T-cell (primary cell): ENCODE measurements at regions not wholly inside any gene's neighbourhood (a gene's known extent, or its start where the extent isn't known, plus 50 kb on each side); places are given as distances from the start of the nearest gene placed in this dataset.

Experiments used
- ATAC-seq, 4 experiments: fragments of 200-7000 bp in 3 of 4; fragments of 150-1000 bp in 1 of 4; cut with Tn5 transposase; replicated peaks in 1 of 4; 1 replicate in 3 of 4; 2 replicates in 1 of 4; pipeline ENCODE4 v1.10.0; 2021; ENCODE audit warnings: moderate library complexity in 3 of 4, mild to moderate bottlenecking in 2 of 4, moderate number of reproducible peaks in 1 of 4
- CTCF ChIA-PET, 2 donors: fragments of 300-600 bp; sonication (Branson Sonifier 250); formaldehyde crosslinking; loops; one replicate each; lab custom pipeline; 2022; ENCODE audit warnings: antibody characterized with exemption in 2 of 2; lab: Charles Lee
- POLR2A ChIA-PET, 2 donors: fragments of 300-600 bp; sonication (Branson Sonifier 250); formaldehyde crosslinking; loops; one replicate each; lab custom pipeline; 2022; ENCODE audit warnings: antibody characterized with exemption in 2 of 2; lab: Charles Lee
- DNase-seq, 35 experiments: peaks; one replicate each; pipeline versions ENCODE4 v3.0.0 to v3.0.0-alpha.2; 2013 to 2023
- H3K27ac ChIP-seq: one replicate; pipeline ENCODE4 v1.5.1; 2013; ENCODE audit warnings: low read length
- H3K27me3 ChIP-seq, 2 experiments: replicated peaks in 1 of 2; 1 replicate in 1 of 2; 2 replicates in 1 of 2; pipeline versions ENCODE4 v1.6.1 to v1.7.0; 2013; ENCODE audit warnings: low read length in 1 of 2, mixed read lengths in 1 of 2; ENCODE audit not compliant: control insufficient read depth in 2 of 2, insufficient read depth in 2 of 2; ENCODE audit errors: extremely low read depth in 1 of 2
- H3K36me3 ChIP-seq, 2 donors: 1 replicate in 1 of 2; 2 replicates in 1 of 2; pipeline versions ENCODE4 v1.6.1 to v1.7.0; 2013; ENCODE audit warnings: low read length in 1 of 2; ENCODE audit not compliant: control insufficient read depth in 2 of 2, insufficient read depth in 1 of 2; ENCODE audit errors: extremely low read depth in 1 of 2
- H3K4me1 ChIP-seq, 2 experiments: 1 replicate in 1 of 2; 2 replicates in 1 of 2; pipeline versions ENCODE4 v1.6.1 to v1.7.0; 2013; ENCODE audit warnings: low read length in 2 of 2, mixed read lengths in 1 of 2; ENCODE audit not compliant: insufficient read depth in 2 of 2, control insufficient read depth in 1 of 2; ENCODE audit errors: extremely low read depth in 1 of 2
- H3K4me3 ChIP-seq, 2 donors: 1 replicate in 1 of 2; 2 replicates in 1 of 2; pipeline versions ENCODE4 v1.5.1 to v1.7.0; 2013; ENCODE audit warnings: mild to moderate bottlenecking in 2 of 2, low read length in 1 of 2, moderate library complexity in 1 of 2; ENCODE audit not compliant: control insufficient read depth in 1 of 2; ENCODE audit errors: extremely low read depth in 1 of 2
- H3K9me3 ChIP-seq: 2 replicates; pipeline ENCODE4 v1.7.0; 2013
- H3K27ac Mint-ChIP-seq, 2 donors: one replicate each; pipeline ENCODE4 v1.8.0; 2020 to 2021; ENCODE audit warnings: mild to moderate bottlenecking in 2 of 2, mixed read lengths in 2 of 2
- H3K27me3 Mint-ChIP-seq, 2 donors: one replicate each; pipeline ENCODE4 v1.8.0; 2021 to 2022; ENCODE audit warnings: mixed read lengths in 2 of 2
- H3K36me3 Mint-ChIP-seq: one replicate; pipeline ENCODE4 v1.8.0; 2021; ENCODE audit warnings: mixed read lengths
- H3K4me1 Mint-ChIP-seq, 3 donors: one replicate each; pipeline ENCODE4 v1.8.0; 2020 to 2022; ENCODE audit warnings: mixed read lengths in 3 of 3, mild to moderate bottlenecking in 1 of 3
- H3K4me3 Mint-ChIP-seq, 3 donors: one replicate each; pipeline ENCODE4 v1.8.0; 2020 to 2022; ENCODE audit warnings: mild to moderate bottlenecking in 3 of 3, mixed read lengths in 3 of 3, moderate library complexity in 3 of 3
- H3K9me3 Mint-ChIP-seq, 3 donors: one replicate each; pipeline ENCODE4 v1.8.0; 2020 to 2022; ENCODE audit warnings: mixed read lengths in 3 of 3
- WGBS: methylation state at CpG from one replicate; pipeline ENCODE4 v1.1.5; 2013; ENCODE audit warnings: missing lambda C conversion rate; ENCODE audit not compliant: insufficient coverage; 5-methylcytosine and 5-hydroxymethylcytosine counted together

GRCh38 chr11:95353706-95354105, 122.7 kb upstream of the SESN3 start:
- no peak overlapping the region for H3K27ac Mint-ChIP-seq

DNA sequence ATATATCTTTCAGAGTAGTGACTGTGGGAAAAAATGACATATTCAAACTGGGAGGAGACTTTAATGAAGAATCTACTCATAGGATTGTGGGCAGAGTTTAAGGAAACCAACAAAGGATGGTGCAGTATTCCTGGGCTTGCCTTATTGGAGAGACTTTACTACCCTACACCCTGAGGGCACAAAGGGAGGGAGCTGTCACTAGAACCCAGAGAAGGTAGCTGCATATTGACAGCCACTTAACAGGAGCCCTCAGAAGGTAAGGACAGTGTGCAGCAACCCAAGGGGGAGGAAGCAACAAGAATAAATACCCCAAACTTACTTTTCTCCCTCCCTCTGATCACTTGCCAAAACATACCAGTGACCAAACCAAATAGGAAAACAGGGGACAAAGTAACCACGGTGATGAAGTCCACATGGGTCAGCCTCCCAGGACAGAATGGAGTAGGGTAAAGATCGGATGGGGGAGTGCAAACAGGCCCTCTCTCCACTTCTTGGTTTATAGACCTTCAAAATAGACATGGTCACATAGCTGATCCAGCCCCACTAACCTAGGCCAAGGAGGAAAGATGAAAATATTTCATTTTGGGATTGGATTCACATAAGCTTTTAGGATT, 121.8 kb upstream of the SESN3 start:
- CTCF ChIA-PET, result no interaction called here
- no peak overlapping the region for H3K27ac Mint-ChIP-seq
- no peak for DNase-seq

More at GRCh38 chr11:95353706-95354105, 122.7 kb upstream of the SESN3 start:
- Mint-ChIP-seq H3K36me3 (peaks cover 8% of the 10 kb centered on the region), H3K4me3 (no peak overlapping the region), H3K9me3 (peaks cover 8 to 10% (median 9%) of the 10 kb centered on the region in 3 donors), H3K27me3 (no peaks in the 10 kb centered on the region), H3K4me1 (no peaks in the 10 kb centered on the region)
- no peaks in the 10 kb centered on the region for H3K4me1 ChIP-seq
- H3K27me3 ChIP-seq, result no peaks in the 10 kb centered on the region
- ChIA-PET CTCF (interaction anchor here in 1 of 2 donors (0.7 kb wide), 1 partner anchor 221 kb away, joined by 3 read pairs; no protein-coding TSS in a partner anchor), POLR2A (no interaction called here)
- no peak for DNase-seq
- H3K4me3 ChIP-seq, result no peak overlapping the region
- no peak overlapping the region for H3K27ac ChIP-seq
- H3K9me3 ChIP-seq, result no peaks in the 10 kb centered on the region
- no peaks in the 10 kb centered on the region for H3K36me3 ChIP-seq
- no peak for ATAC-seq

GRCh38 chr11:95349345-95349942, 118.4 kb upstream of the SESN3 start:
- Mint-ChIP-seq H3K9me3 (peaks cover 8 to 18% (median 11%) of the 10 kb centered on the region in 3 donors), H3K27ac (no peak overlapping the region), H3K4me1 (peaks cover 0 to 8% (median 7%) of the 10 kb centered on the region in 3 donors), H3K4me3 (no peak overlapping the region), H3K36me3 (peaks cover 13% of the 10 kb centered on the region), H3K27me3 (no peaks in the 10 kb centered on the region)
- POLR2A ChIA-PET, result no interaction called here
- no peaks in the 10 kb centered on the region for H3K27me3 ChIP-seq
- no peak overlapping the region for H3K27ac ChIP-seq
- ATAC-seq (no peak), DNase-seq (no peak)
- CTCF ChIA-PET, result no interaction called here
- no peaks in the 10 kb centered on the region for H3K9me3 ChIP-seq
- no peak overlapping the region for H3K4me3 ChIP-seq
- no peaks in the 10 kb centered on the region for H3K36me3 ChIP-seq
- no peaks in the 10 kb centered on the region for H3K4me1 ChIP-seq

More for the DNA sequence above, 121.8 kb upstream of the SESN3 start:
- no peaks in the 10 kb centered on the region for H3K27me3 ChIP-seq
- Mint-ChIP-seq H3K4me1 (no peaks in the 10 kb centered on the region), H3K36me3 (peaks cover 13% of the 10 kb centered on the region), H3K9me3 (peaks cover 8 to 18% (median 11%) of the 10 kb centered on the region in 3 donors), H3K27me3 (no peaks in the 10 kb centered on the region), H3K4me3 (no peak overlapping the region)
- H3K4me1 ChIP-seq, result no peaks in the 10 kb centered on the region
- POLR2A ChIA-PET, result no interaction called here
- H3K36me3 ChIP-seq, result no peaks in the 10 kb centered on the region
- no peaks in the 10 kb centered on the region for H3K9me3 ChIP-seq
- H3K27ac ChIP-seq, result no peak overlapping the region
- no CpG with 5 or more reads among the region's 2 CpGs for WGBS
- H3K4me3 ChIP-seq, result no peak overlapping the region
- no peak for ATAC-seq

DNA sequence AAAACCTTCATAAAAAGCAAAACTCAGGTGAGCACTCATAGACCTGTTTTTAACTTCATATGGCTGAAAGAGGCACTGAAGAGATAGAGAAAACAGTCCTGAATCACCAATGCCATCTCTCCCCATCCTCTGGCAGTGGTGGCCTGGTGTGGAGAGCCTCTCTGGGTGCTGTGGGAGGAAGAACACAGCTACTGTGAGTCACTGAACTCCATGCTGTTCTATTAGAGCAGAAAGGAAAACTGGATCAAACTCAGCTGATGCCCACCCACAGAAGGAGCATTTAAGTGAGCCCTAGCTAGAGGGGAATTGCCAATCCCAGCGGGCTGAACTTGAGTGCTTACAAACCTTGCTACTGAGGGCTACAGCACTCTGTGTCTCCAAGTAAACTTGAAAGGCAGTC, 115.3 kb upstream of the SESN3 start:
- Mint-ChIP-seq H3K4me1 (peaks cover 0 to 8% (median 7%) of the 10 kb centered on the region in 3 donors), H3K27me3 (no peaks in the 10 kb centered on the region)

DNA sequence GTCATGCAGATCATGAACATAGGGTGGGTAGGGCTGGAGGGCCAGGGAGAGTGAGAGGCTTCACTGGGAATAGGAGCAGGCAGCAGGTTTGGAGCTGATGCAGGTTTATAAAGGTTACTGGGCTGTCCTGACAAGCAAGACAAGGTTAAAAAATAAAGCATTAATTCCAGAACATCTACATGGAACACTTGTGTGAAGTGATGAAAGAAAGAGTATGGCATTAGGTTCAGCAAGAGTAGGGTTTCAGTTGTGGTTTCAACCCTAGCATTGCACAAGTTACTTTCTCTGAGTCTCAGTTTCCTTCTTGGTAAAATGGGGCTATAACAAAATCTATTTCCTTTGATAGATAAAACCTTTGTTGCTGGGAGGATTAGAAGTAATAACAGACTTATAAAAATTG, 114.6 kb upstream of the SESN3 start:
- H3K36me3 ChIP-seq, result no peaks in the 10 kb centered on the region
- DNase-seq, result no peak
- H3K4me3 Mint-ChIP-seq, result no peak overlapping the region
- POLR2A ChIA-PET, result interaction anchor here in 1 of 2 donors (0.6 kb wide), 1 partner anchor 97 kb away, joined by 3 read pairs; no protein-coding TSS in a partner anchor
- no peaks in the 10 kb centered on the region for H3K4me1 ChIP-seq
- no peaks in the 10 kb centered on the region for H3K27me3 Mint-ChIP-seq
- peaks cover 0 to 8% (median 7%) of the 10 kb centered on the region in 3 donors for H3K4me1 Mint-ChIP-seq
- no peak overlapping the region for H3K27ac Mint-ChIP-seq
- no peak overlapping the region for H3K4me3 ChIP-seq
- H3K9me3 ChIP-seq, result no peaks in the 10 kb centered on the region
- ATAC-seq, result no peak
- H3K36me3 Mint-ChIP-seq, result peaks cover 13% of the 10 kb centered on the region
- H3K27me3 ChIP-seq, result no peaks in the 10 kb centered on the region
- no peak overlapping the region for H3K27ac ChIP-seq
- H3K9me3 Mint-ChIP-seq, result peaks cover 8 to 18% (median 11%) of the 10 kb centered on the region in 3 donors
- CTCF ChIA-PET, result no interaction called here

More for the DNA sequence above, 115.3 kb upstream of the SESN3 start:
- H3K27ac Mint-ChIP-seq, result no peak overlapping the region
- ATAC-seq, result no peak
- no peaks in the 10 kb centered on the region for H3K27me3 ChIP-seq
- no peak overlapping the region for H3K27ac ChIP-seq
- ChIA-PET POLR2A (no interaction called here), CTCF (no interaction called here)
- no peak overlapping the region for H3K4me3 ChIP-seq
- WGBS, result 92% methylated on average over 1 of the region's 1 CpG
- no peaks in the 10 kb centered on the region for H3K36me3 ChIP-seq
- H3K9me3 Mint-ChIP-seq, result peaks cover 8 to 18% (median 11%) of the 10 kb centered on the region in 3 donors
- no peak for DNase-seq
- H3K9me3 ChIP-seq, result no peaks in the 10 kb centered on the region
- no peak overlapping the region for H3K4me3 Mint-ChIP-seq
- H3K36me3 Mint-ChIP-seq, result peaks cover 13% of the 10 kb centered on the region
- no peaks in the 10 kb centered on the region for H3K4me1 ChIP-seq

DNA sequence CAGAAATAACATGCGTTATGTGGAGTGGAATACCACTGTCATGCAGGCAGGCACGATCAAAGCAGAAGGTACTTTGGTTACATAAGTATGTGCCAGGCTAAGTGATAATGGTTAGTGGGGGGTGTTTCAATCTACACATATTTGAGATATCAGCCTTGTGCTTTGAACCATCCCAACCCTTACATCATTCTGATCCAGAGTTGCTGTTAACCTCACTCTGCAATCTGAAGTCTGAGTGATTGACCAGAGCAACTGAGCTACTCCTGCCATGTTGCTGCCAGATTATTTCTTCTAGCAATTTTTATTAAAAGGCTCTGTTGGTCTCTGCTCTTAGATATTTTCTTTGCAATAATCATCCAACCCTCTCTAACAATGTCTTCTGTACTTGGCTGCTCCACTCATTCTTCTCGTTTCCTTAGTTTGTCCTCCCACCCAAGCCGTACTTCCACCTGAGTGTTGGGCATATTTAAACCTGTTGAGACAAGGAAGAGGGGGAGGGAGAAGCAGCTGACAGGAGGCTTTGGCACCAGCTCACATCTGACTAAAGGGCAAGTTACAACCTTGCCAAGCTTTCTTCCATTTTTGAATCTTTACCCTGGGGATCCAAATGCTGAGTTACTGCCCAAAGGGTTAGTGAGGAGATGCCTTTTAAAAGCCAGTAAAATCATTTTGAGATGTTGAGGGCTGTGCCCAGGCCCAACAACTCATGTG, 114.1 kb upstream of the SESN3 start:
- Histone ChIP-seq H3K27ac (no peak overlapping the region), H3K36me3 (no peaks in the 10 kb centered on the region), H3K27me3 (no peaks in the 10 kb centered on the region), H3K4me3 (no peak overlapping the region), H3K9me3 (no peaks in the 10 kb centered on the region), H3K4me1 (no peaks in the 10 kb centered on the region)
- Mint-ChIP-seq H3K4me1 (peaks cover 0 to 8% (median 7%) of the 10 kb centered on the region in 3 donors), H3K27me3 (no peaks in the 10 kb centered on the region), H3K9me3 (peaks cover 8 to 18% (median 11%) of the 10 kb centered on the region in 3 donors), H3K36me3 (peaks cover 13% of the 10 kb centered on the region), H3K4me3 (no peak overlapping the region), H3K27ac (no peak overlapping the region)
- DNase-seq (no peak), ATAC-seq (no peak)
- POLR2A ChIA-PET, result no interaction called here
- CTCF ChIA-PET, result no interaction called here
- no CpG with 5 or more reads among the region's 4 CpGs for WGBS
